ENCODE measurements at regions not wholly inside any gene's neighbourhood (a gene's known extent, or its start where the extent isn't known, plus 50 kb on each side); places are given as distances from the start of the nearest gene placed in this dataset.

GRCh38 chr20:10793766-10794165, 120.0 kb upstream of the JAG1 start:
- Histone ChIP-seq H3K36me3 (no peaks in the 10 kb centered on the region), H3K9me3 (peaks cover 0 to 5% (median 0%) of the 10 kb centered on the region in 11 donors), H3K27me3 (no peaks in the 10 kb centered on the region), H3K4me3 (no peak overlapping the region), H3K4me1 (peaks cover 0 to 9% (median 0%) of the 10 kb centered on the region in 9 donors), H3K27ac (no peak overlapping the region)
- intact Hi-C loops (cut with DNase I): loop anchor here in 1 of 10 donors (5.0 kb wide), 1 partner anchor 116 kb away; no protein-coding TSS in a partner anchor
- 92 to 93% methylated on average over 16 of the region's 16 CpGs for WGBS, 2 donors
- ATAC-seq (no peak), DNase-seq (no peak)
- TF ChIP-seq CTCF (IDR thresholded peaks at IDR 0.05): no peak

- no peak overlapping the region for H3K4me3 ChIP-seq
- DNase-seq (no peak), ATAC-seq (no peak)
- WGBS, 2 donors: 89 to 96% methylated on average over 3 of the region's 3 CpGs
- H3K36me3 ChIP-seq: no peaks in the 10 kb centered on the region
- peaks cover 0 to 5% (median 0%) of the 10 kb centered on the region in 11 donors for H3K9me3 ChIP-seq
- TF ChIP-seq CTCF (IDR thresholded peaks at IDR 0.05): no peak
- no peak overlapping the region for H3K27ac ChIP-seq
- intact Hi-C loops (cut with DNase I): loop anchor here in 1 of 10 donors (5.0 kb wide), 1 partner anchor 117 kb away; no protein-coding TSS in a partner anchor
- peaks cover 0 to 9% (median 0%) of the 10 kb centered on the region in 9 donors for H3K4me1 ChIP-seq
- no peaks in the 10 kb centered on the region for H3K27me3 ChIP-seq
Observed at GRCh38 chr20:10794765-10795164, 121.0 kb upstream of the JAG1 start.

GRCh38 chr20:10795286-10796026, 121.7 kb upstream of the JAG1 start:
- 79 to 81% methylated on average over 11 of the region's 11 CpGs for WGBS, 2 donors

GRCh38 chr20:10798811-10799210, 125.0 kb upstream of the JAG1 start:
- no peak overlapping the region for H3K4me3 ChIP-seq
- H3K27ac ChIP-seq: no peak overlapping the region
- intact Hi-C loops (cut with DNase I): no loop called here
- DNase-seq (no peak), ATAC-seq (no peak)
- H3K27me3 ChIP-seq: no peaks in the 10 kb centered on the region
- no peaks in the 10 kb centered on the region for H3K4me1 ChIP-seq
- 86 to 90% methylated on average over 3 of the region's 3 CpGs for WGBS, 2 donors
- no peaks in the 10 kb centered on the region for H3K36me3 ChIP-seq
- no peak for TF ChIP-seq CTCF (IDR thresholded peaks at IDR 0.05)
- peaks cover 0 to 5% (median 0%) of the 10 kb centered on the region in 11 donors for H3K9me3 ChIP-seq

More at GRCh38 chr20:10795286-10796026, 121.7 kb upstream of the JAG1 start:
- Histone ChIP-seq H3K27ac (no peak overlapping the region), H3K4me3 (no peak overlapping the region), H3K9me3 (peaks cover 0 to 5% (median 0%) of the 10 kb centered on the region in 11 donors), H3K27me3 (no peaks in the 10 kb centered on the region), H3K4me1 (peaks cover 0 to 9% (median 0%) of the 10 kb centered on the region in 9 donors), H3K36me3 (no peaks in the 10 kb centered on the region)
- DNase-seq: no peak
- intact Hi-C loops (cut with DNase I): no loop called here
- no peak for TF ChIP-seq CTCF (IDR thresholded peaks at IDR 0.05)
- no peak for ATAC-seq
